ENCODE measurements at regions not wholly inside any gene's neighbourhood (a gene's known extent, or its start where the extent isn't known, plus 50 kb on each side); places are given as distances from the start of the nearest gene placed in this dataset.

- no peak overlapping the region for H3K4me3 ChIP-seq
- ChIA-PET RAD21 (ENCODE audit: unreplicated experiment) (interaction anchor here (0.6 to 1.9 kb wide), 4 partner anchors 29 to 196 kb away, joined by 3 to 7 read pairs (median 4); no protein-coding TSS in a partner anchor), CTCF (no interaction called here), POLR2A (interaction anchor here (0.6 to 0.7 kb wide), 2 partner anchors 9 to 160 kb away, joined by 3 read pairs; no protein-coding TSS in a partner anchor), SMC1A (ENCODE audit: uncharacterized antibody, unreplicated experiment) (interaction anchor here (0.6 to 1.0 kb wide), 2 partner anchors 106 to 184 kb away, joined by 3 to 4 read pairs; no protein-coding TSS in a partner anchor)
- no peaks in the 10 kb centered on the region for H3K27me3 ChIP-seq (replicated peaks in 1 of 2; ENCODE audit: control insufficient read depth in 2 of 2, insufficient read depth in 2 of 2, low read length in 1 of 2)
- no TSS peak for BruUV-seq (replicated peaks)
- 49% methylated on average over 5 of the region's 5 CpGs for WGBS (ENCODE audit: insufficient coverage, insufficient replicate concordance, low lambda C conversion rate, missing lambda C conversion rate)
- H3K9me3 ChIP-seq (replicated peaks; ENCODE audit: control insufficient read depth, insufficient read depth, low read length): no peaks in the 10 kb centered on the region
- H3K36me3 ChIP-seq (ENCODE audit: control insufficient read depth in 2 of 2, insufficient read depth in 2 of 2, low read length in 1 of 2): no peaks in the 10 kb centered on the region
- H2AFZ ChIP-seq (ENCODE audit: control insufficient read depth, low read depth, low read length): no peak overlapping the region
- DNase-seq (ENCODE audit: low read depth, low spot score) (no peak), FAIRE-seq (no peak), ATAC-seq (peak; percentile 23; the same call in 1 of the 3 replicates)
- H3K4me1 ChIP-seq (ENCODE audit: control insufficient read depth, insufficient read depth, low read length): no peaks in the 10 kb centered on the region
- in situ Hi-C loops (cut with MboI) (no loop called here), intact Hi-C loops (cut with micrococcal nuclease; ENCODE audit: unreplicated experiment) (no loop called here)
- no peaks in the 10 kb centered on the region for H4K20me1 ChIP-seq (ENCODE audit: control insufficient read depth, insufficient read depth)
- H3K4me2 ChIP-seq (ENCODE audit: control insufficient read depth, insufficient read depth): no peak overlapping the region
- TF ChIP-seq RAD51 (IDR thresholded peaks at IDR 0.05) (no peak), RBBP5 (conservative IDR thresholded peaks at IDR 0.05) (no peak), KDM1A (IDR thresholded peaks at IDR 0.05; ENCODE audit: borderline replicate concordance) (no peak), NR2C1 (IDR thresholded peaks at IDR 0.05) (no peak), TCF12 (IDR thresholded peaks at IDR 0.05; ENCODE audit: low read depth, low read length) (no peak), ATF2 (IDR thresholded peaks at IDR 0.05; ENCODE audit: low read length) (no peak), MXI1 (IDR thresholded peaks at IDR 0.05; ENCODE audit: low read depth, low read length) (no peak), RB1 (IDR thresholded peaks at IDR 0.05; ENCODE audit: borderline replicate concordance) (no peak), ATF7 (IDR thresholded peaks at IDR 0.05; ENCODE audit: low read depth) (no peak), GABPA (IDR thresholded peaks at IDR 0.05; ENCODE audit: low read depth) (no peak), KAT2A (conservative IDR thresholded peaks at IDR 0.05; ENCODE audit: control insufficient read depth, low read depth, low read length) (no peak), BHLHE40 (IDR thresholded peaks at IDR 0.05; ENCODE audit: borderline replicate concordance in 1 of 2, low read depth in 2 of 2, low read length in 1 of 2) (no peak), MYB (IDR thresholded peaks at IDR 0.05; ENCODE audit: borderline replicate concordance, low read depth, low read length) (no peak), POLR2A (IDR thresholded peaks at IDR 0.05; ENCODE audit: low read depth, low read length) (no peak), PML (IDR thresholded peaks at IDR 0.05; ENCODE audit: low read length) (no peak), ZBTB40 (IDR thresholded peaks at IDR 0.05; ENCODE audit: borderline replicate concordance) (no peak), NFYB (IDR thresholded peaks at IDR 0.05; ENCODE audit: insufficient read depth, low read depth, low read length) (no peak)
- no peaks in the 10 kb centered on the region for H3K79me2 ChIP-seq (ENCODE audit: control insufficient read depth, insufficient read depth, low read length)
- H3K9ac ChIP-seq (ENCODE audit: control insufficient read depth, insufficient read depth, low read length): no peak overlapping the region
- H3K27ac ChIP-seq (ENCODE audit: control insufficient read depth, insufficient read depth): no peak overlapping the region
Measured at GRCh38 chr21:31398574-31398973, 54.5 kb upstream of the TIAM1 start.
